ENCODE measurements at regions not wholly inside any gene's neighbourhood (a gene's known extent, or its start where the extent isn't known, plus 50 kb on each side); places are given as distances from the start of the nearest gene placed in this dataset.

- TF ChIP-seq PRDM10 (IDR thresholded peaks at IDR 0.05; ENCODE audit: partially characterized antibody), result peak; percentile 50
- TF ChIP-seq RBM14 (IDR thresholded peaks at IDR 0.05; ENCODE audit: borderline replicate concordance, insufficient read depth, low read depth, low read length), result no peak
- TF ChIP-seq ILF3 (IDR thresholded peaks at IDR 0.05; ENCODE audit: borderline replicate concordance), result no peak
- TF ChIP-seq LEF1 (IDR thresholded peaks at IDR 0.05), result peak; percentile 99
- no peak for TF ChIP-seq ZNF143 (CRISPR knock-in tag; IDR thresholded peaks at IDR 0.05)
- no peak for TF ChIP-seq BHLHE40 (IDR thresholded peaks at IDR 0.05; ENCODE audit: low read length)
- TF ChIP-seq ZBTB8A (IDR thresholded peaks at IDR 0.05; ENCODE audit: partially characterized antibody), result no peak
- peak; percentile 60; the same call in 1 of the 2 replicates for TF ChIP-seq FOXM1 (IDR thresholded peaks at IDR 0.05; ENCODE audit: low read depth)
- TF ChIP-seq FOXM1 (CRISPR knock-in tag; IDR thresholded peaks at IDR 0.05; ENCODE audit: low read depth), result no peak
- peak; percentile 92 for TF ChIP-seq TCF3 (CRISPR knock-in tag; IDR thresholded peaks at IDR 0.05)
- TF ChIP-seq ZNF639 (CRISPR knock-in tag; conservative IDR thresholded peaks at IDR 0.05 in 1 of 2, IDR thresholded peaks at IDR 0.05 in 1 of 2), result no peak
- TF ChIP-seq CTBP1 (IDR thresholded peaks at IDR 0.05; ENCODE audit: borderline replicate concordance), result peak; percentile 60; the same call in 1 of the 2 replicates
- no peak for TF ChIP-seq SREBF1 (IDR thresholded peaks at IDR 0.05; ENCODE audit: borderline replicate concordance, low read depth, low read length)
- peak; percentile 63; the same call in 1 of the 2 replicates for TF ChIP-seq GATA2 (CRISPR knock-in tag; IDR thresholded peaks at IDR 0.05)
- no peak for TF ChIP-seq FOXJ3 (CRISPR knock-in tag; IDR thresholded peaks at IDR 0.05)
- TF ChIP-seq KLF13 (tag; IDR thresholded peaks at IDR 0.05; ENCODE audit: borderline replicate concordance, low read depth), result no peak
- no peak for TF ChIP-seq RNF219 (CRISPR knock-in tag; IDR thresholded peaks at IDR 0.05)
- no peak for TF ChIP-seq ERF (CRISPR knock-in tag; IDR thresholded peaks at IDR 0.05)
- TF ChIP-seq NR3C1 (CRISPR knock-in tag; IDR thresholded peaks at IDR 0.05), result no peak
- TF ChIP-seq RCOR1 (IDR thresholded peaks at IDR 0.05; ENCODE audit: borderline replicate concordance in 1 of 2, low read depth in 2 of 2, low read length in 2 of 2), result peak in 1 of 2 experiments; percentile 67; a peak in 2 of 4 replicates
- TF ChIP-seq POLR2G (IDR thresholded peaks at IDR 0.05; ENCODE audit: low read depth, low read length), result no peak
Measured at GRCh38 chr11:57126766-57127400, 54.9 kb upstream of the LRRC55 start (continued).
